ENCODE measurements at regions not wholly inside any gene's neighbourhood (a gene's known extent, or its start where the extent isn't known, plus 50 kb on each side); places are given as distances from the start of the nearest gene placed in this dataset.

DNA sequence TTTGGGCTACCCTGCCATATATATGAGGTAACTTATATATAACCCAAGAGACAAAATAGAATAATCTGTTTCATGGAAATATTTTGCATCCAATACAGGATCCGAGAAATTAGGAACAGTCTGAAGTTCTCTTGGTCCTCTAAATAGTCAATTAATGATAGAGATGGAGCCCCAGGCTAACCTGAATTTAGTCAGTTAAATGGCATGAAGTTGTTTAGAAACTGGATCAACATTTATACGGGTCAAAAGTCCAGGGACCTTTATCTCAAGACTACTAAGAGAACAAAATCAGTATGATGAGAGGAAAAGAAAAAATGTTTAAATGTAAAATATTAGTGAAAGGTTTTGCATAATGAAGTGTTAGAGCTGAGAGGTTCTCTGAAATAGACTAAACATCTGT, 303.3 kb upstream of the ACTBL2 start:
- Histone ChIP-seq H3K36me3 (ENCODE audit: control insufficient read depth in 2 of 4, insufficient read depth in 4 of 4, low read length in 3 of 4) (no peaks in the 10 kb centered on the region), H3K56ac (replicated peaks; ENCODE audit: insufficient read length, low read depth, low read length) (no peak overlapping the region), H3K4ac (replicated peaks; ENCODE audit: insufficient read length, low read depth, low read length) (no peak overlapping the region), H2BK15ac (ENCODE audit: low read length) (no peak overlapping the region), H2AK5ac (ENCODE audit: low read depth, low read length) (no peak overlapping the region), H4K8ac (ENCODE audit: extremely low read depth, insufficient read depth, low read length) (no peak overlapping the region), H4K20me1 (replicated peaks in 1 of 2; ENCODE audit: control insufficient read depth in 1 of 2, insufficient read depth in 2 of 2, low read length in 2 of 2) (no peaks in the 10 kb centered on the region), H3K79me1 (ENCODE audit: low read depth, low read length) (no peaks in the 10 kb centered on the region), H3K4me2 (ENCODE audit: insufficient read depth in 1 of 2, low read depth in 2 of 2, low read length in 2 of 2) (no peak overlapping the region), H3K27me3 (replicated peaks in 1 of 4; ENCODE audit: control insufficient read depth in 3 of 4, extremely low read depth in 1 of 4, insufficient read depth in 3 of 4, low read length in 3 of 4) (no peaks in the 10 kb centered on the region), H2BK120ac (replicated peaks; ENCODE audit: low read depth, low read length) (no peak overlapping the region), H3K4me3 (ENCODE audit: extremely low read depth in 1 of 4, insufficient read depth in 2 of 4, low read depth in 3 of 4, low read length in 4 of 4) (no peak overlapping the region), H3K18ac (ENCODE audit: extremely low read depth, low read length) (no peak overlapping the region), H3K27ac (ENCODE audit: low read depth, low read length) (no peak overlapping the region), H2BK20ac (ENCODE audit: low read length) (no peak overlapping the region), H4K91ac (replicated peaks; ENCODE audit: insufficient read length, low read length) (no peak overlapping the region), H2AFZ (ENCODE audit: low read length) (no peak overlapping the region), H4K5ac (ENCODE audit: insufficient read length, low read depth, low read length) (no peak overlapping the region), H2BK12ac (ENCODE audit: low read depth, low read length) (no peak overlapping the region), H3K9me3 (ENCODE audit: insufficient read depth in 2 of 2, low read depth in 1 of 2, low read length in 1 of 2) (no peaks in the 10 kb centered on the region), H3K9ac (replicated peaks in 1 of 4; ENCODE audit: extremely low read depth in 1 of 4, low read depth in 3 of 4, low read length in 3 of 4) (no peak overlapping the region), H3K14ac (ENCODE audit: insufficient read length) (no peak overlapping the region), H3K4me1 (replicated peaks in 1 of 4; ENCODE audit: control insufficient read depth in 3 of 4, insufficient read depth in 4 of 4, low read length in 3 of 4) (no peaks in the 10 kb centered on the region), H3K79me2 (ENCODE audit: control insufficient read depth in 1 of 2, insufficient read depth in 2 of 2, low read length in 2 of 2) (no peaks in the 10 kb centered on the region), H3K23me2 (ENCODE audit: low read depth, low read length) (no peaks in the 10 kb centered on the region), H3K23ac (ENCODE audit: insufficient read length) (no peak overlapping the region), H2BK5ac (ENCODE audit: low read depth, low read length) (no peak overlapping the region)
- no peak for DNase-seq (ENCODE audit: low read depth in 1 of 2, low spot score in 2 of 2)
- WGBS, 2 experiments (ENCODE audit: extremely low coverage in 1 of 2, insufficient coverage in 1 of 2, insufficient read length in 1 of 2, insufficient replicate concordance in 2 of 2, low coverage in 1 of 2, low lambda C conversion rate in 2 of 2, missing lambda C conversion rate in 1 of 2), result 94% methylated on average over 2 of the region's 2 CpGs; no CpG with 5 or more reads in 1 of the 2 experiments
- ChIA-PET POLR2A (ENCODE audit: partially characterized antibody) (no interaction called here), CTCF (ENCODE audit: partially characterized antibody) (no interaction called here)
- no peak for FAIRE-seq
- TF ChIP-seq, protein P1, sequence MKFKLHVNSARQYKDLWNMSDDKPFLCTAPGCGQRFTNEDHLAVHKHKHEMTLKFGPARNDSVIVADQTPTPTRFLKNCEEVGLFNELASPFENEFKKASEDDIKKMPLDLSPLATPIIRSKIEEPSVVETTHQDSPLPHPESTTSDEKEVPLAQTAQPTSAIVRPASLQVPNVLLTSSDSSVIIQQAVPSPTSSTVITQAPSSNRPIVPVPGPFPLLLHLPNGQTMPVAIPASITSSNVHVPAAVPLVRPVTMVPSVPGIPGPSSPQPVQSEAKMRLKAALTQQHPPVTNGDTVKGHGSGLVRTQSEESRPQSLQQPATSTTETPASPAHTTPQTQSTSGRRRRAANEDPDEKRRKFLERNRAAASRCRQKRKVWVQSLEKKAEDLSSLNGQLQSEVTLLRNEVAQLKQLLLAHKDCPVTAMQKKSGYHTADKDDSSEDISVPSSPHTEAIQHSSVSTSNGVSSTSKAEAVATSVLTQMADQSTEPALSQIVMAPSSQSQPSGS (IDR thresholded peaks at IDR 0.05; ENCODE audit: low read length), result no peak
- no peak for TF ChIP-seq HDAC6 (IDR thresholded peaks at IDR 0.05; ENCODE audit: low read depth, low read length)
- no peak for TF ChIP-seq BRCA1 (IDR thresholded peaks at IDR 0.05; ENCODE audit: low read depth, low read length)
- TF ChIP-seq SIX5 (IDR thresholded peaks at IDR 0.05; ENCODE audit: low read depth, low read length), result no peak
- TF ChIP-seq SUZ12 (IDR thresholded peaks at IDR 0.05; ENCODE audit: low read length), result no peak
- TF ChIP-seq JUND (IDR thresholded peaks at IDR 0.05; ENCODE audit: low read length), result no peak
- TF ChIP-seq, protein P2, sequence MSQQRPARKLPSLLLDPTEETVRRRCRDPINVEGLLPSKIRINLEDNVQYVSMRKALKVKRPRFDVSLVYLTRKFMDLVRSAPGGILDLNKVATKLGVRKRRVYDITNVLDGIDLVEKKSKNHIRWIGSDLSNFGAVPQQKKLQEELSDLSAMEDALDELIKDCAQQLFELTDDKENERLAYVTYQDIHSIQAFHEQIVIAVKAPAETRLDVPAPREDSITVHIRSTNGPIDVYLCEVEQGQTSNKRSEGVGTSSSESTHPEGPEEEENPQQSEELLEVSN (IDR thresholded peaks at IDR 0.05), result no peak
- TF ChIP-seq POU5F1 (IDR thresholded peaks at IDR 0.05; ENCODE audit: low read depth, low read length), result no peak
- no peak for TF ChIP-seq SP2 (IDR thresholded peaks at IDR 0.05; ENCODE audit: low read length)
- TF ChIP-seq ASH2L (IDR thresholded peaks at IDR 0.05; ENCODE audit: low read length), result no peak
- no peak for TF ChIP-seq SAP30 (IDR thresholded peaks at IDR 0.05; ENCODE audit: insufficient read depth, insufficient replicate concordance, low read length)
- no peak for TF ChIP-seq HDAC2 (IDR thresholded peaks at IDR 0.05; ENCODE audit: borderline replicate concordance in 1 of 2, low read depth in 2 of 2, low read length in 2 of 2)
- TF ChIP-seq CTBP2 (IDR thresholded peaks at IDR 0.05; ENCODE audit: borderline replicate concordance, insufficient read depth, insufficient read length, low read length), result no peak

Data from H1 (cell line).